CD8-positive, alpha-beta memory T cell (primary cell): ENCODE measurements at regions not wholly inside any gene's neighbourhood (a gene's known extent, or its start where the extent isn't known, plus 50 kb on each side); places are given as distances from the start of the nearest gene placed in this dataset.

Experiments used
- CTCF ChIA-PET: fragments of 350-600 bp; sonication (Branson Sonifier 250); formaldehyde crosslinking; loops from one replicate; lab custom pipeline; 2021; ENCODE audit warnings: antibody characterized with exemption; lab: Charles Lee
- POLR2A ChIA-PET: fragments of 350-600 bp; sonication (Branson Sonifier 250); formaldehyde crosslinking; loops from one replicate; lab custom pipeline; 2021; ENCODE audit warnings: antibody characterized with exemption; lab: Charles Lee
- DNase-seq, 5 donors: peaks; one replicate each; pipeline versions ENCODE4 v3.0.0 to v3.0.0-alpha.2; 2020 to 2022; ENCODE audit warnings: mixed read lengths in 1 of 5
- H3K27ac ChIP-seq: one replicate; pipeline ENCODE4 v1.7.0; 2013; ENCODE audit warnings: low read depth, mild to moderate bottlenecking, low read length, moderate library complexity
- H3K27me3 ChIP-seq: 2 replicates; pipeline ENCODE4 v1.7.0; 2013; ENCODE audit warnings: low read length, mild to moderate bottlenecking; ENCODE audit not compliant: insufficient read depth, poor library complexity, severe bottlenecking
- H3K36me3 ChIP-seq: 2 replicates; pipeline ENCODE4 v1.7.0; 2013; ENCODE audit warnings: mild to moderate bottlenecking, low read length, moderate library complexity; ENCODE audit not compliant: insufficient read depth
- H3K4me1 ChIP-seq: 2 replicates; pipeline ENCODE4 v1.7.0; 2013; ENCODE audit warnings: mild to moderate bottlenecking, low read length, moderate library complexity; ENCODE audit not compliant: insufficient read depth
- H3K4me3 ChIP-seq: 2 replicates; pipeline ENCODE4 v1.7.0; 2013; ENCODE audit warnings: mild to moderate bottlenecking, low read length
- H3K9me3 ChIP-seq: 2 replicates; pipeline ENCODE4 v1.7.0; 2013; ENCODE audit warnings: mild to moderate bottlenecking, low read length
- H3K27ac Mint-ChIP-seq, 8 donors: one replicate each; pipeline ENCODE4 v1.8.0; 2020 to 2021; ENCODE audit warnings: mixed read lengths in 8 of 8, mild to moderate bottlenecking in 6 of 8, inconsistent platforms in 3 of 8, moderate library complexity in 3 of 8
- H3K27me3 Mint-ChIP-seq, 2 donors: one replicate each; pipeline ENCODE4 v1.8.0; 2020 to 2021; ENCODE audit warnings: mixed read lengths in 2 of 2, mild to moderate bottlenecking in 1 of 2, moderate library complexity in 1 of 2
- H3K36me3 Mint-ChIP-seq, 3 donors: one replicate each; pipeline ENCODE4 v1.8.0; 2020 to 2021; ENCODE audit warnings: mixed read lengths in 3 of 3, inconsistent platforms in 1 of 3, mild to moderate bottlenecking in 1 of 3
- H3K4me1 Mint-ChIP-seq, 3 donors: one replicate each; pipeline ENCODE4 v1.8.0; 2020 to 2021; ENCODE audit warnings: mixed read lengths in 3 of 3, inconsistent platforms in 1 of 3, mild to moderate bottlenecking in 1 of 3
- H3K4me3 Mint-ChIP-seq, 7 donors: one replicate each; pipeline ENCODE4 v1.8.0; 2020 to 2021; ENCODE audit warnings: mixed read lengths in 7 of 7, mild to moderate bottlenecking in 6 of 7, moderate library complexity in 4 of 7, inconsistent platforms in 2 of 7
- H3K9me3 Mint-ChIP-seq, 5 donors: one replicate each; pipeline ENCODE4 v1.8.0; 2020 to 2022; ENCODE audit warnings: mixed read lengths in 5 of 5, mild to moderate bottlenecking in 3 of 5, moderate library complexity in 2 of 5, inconsistent platforms in 1 of 5

GRCh38 chr9:93896496-93897033 is 58.6 kb downstream of the BARX1 start:
- Histone ChIP-seq H3K4me3 (no peak overlapping the region), H3K4me1 (peaks cover 24% of the 10 kb centered on the region), H3K27ac (no peak overlapping the region), H3K36me3 (no peaks in the 10 kb centered on the region), H3K27me3 (no peaks in the 10 kb centered on the region), H3K9me3 (no peaks in the 10 kb centered on the region)
- ChIA-PET CTCF (no interaction called here), POLR2A (no interaction called here)
- H3K27ac Mint-ChIP-seq, result no peak overlapping the region
- peak in 1 of 5 donors; percentile 26 for DNase-seq
- H3K9me3 Mint-ChIP-seq, result peaks cover 5 to 10% (median 8%) of the 10 kb centered on the region in 5 donors
- no peaks in the 10 kb centered on the region for H3K36me3 Mint-ChIP-seq
- peaks cover 0 to 2% of the 10 kb centered on the region in 2 donors for H3K27me3 Mint-ChIP-seq
- H3K4me3 Mint-ChIP-seq, result no peak overlapping the region
- H3K4me1 Mint-ChIP-seq, result peaks cover 10 to 15% (median 12%) of the 10 kb centered on the region in 3 donors

GRCh38 chr9:93896093-93896492 is 59.1 kb downstream of the BARX1 start:
- peak in 1 of 5 donors; percentile 33 for DNase-seq
- Histone ChIP-seq H3K36me3 (no peaks in the 10 kb centered on the region), H3K27ac (no peak overlapping the region), H3K4me3 (no peak overlapping the region), H3K9me3 (no peaks in the 10 kb centered on the region), H3K4me1 (peaks cover 24% of the 10 kb centered on the region), H3K27me3 (no peaks in the 10 kb centered on the region)
- H3K4me1 Mint-ChIP-seq, result peaks cover 10 to 15% (median 12%) of the 10 kb centered on the region in 3 donors
- ChIA-PET CTCF (no interaction called here), POLR2A (no interaction called here)
- peaks cover 0 to 2% of the 10 kb centered on the region in 2 donors for H3K27me3 Mint-ChIP-seq
- H3K36me3 Mint-ChIP-seq, result no peaks in the 10 kb centered on the region
- no peak overlapping the region for H3K4me3 Mint-ChIP-seq
- peaks cover 5 to 10% (median 8%) of the 10 kb centered on the region in 5 donors for H3K9me3 Mint-ChIP-seq
- no peak overlapping the region for H3K27ac Mint-ChIP-seq

- Mint-ChIP-seq H3K4me1 (peaks cover 10 to 15% (median 12%) of the 10 kb centered on the region in 3 donors), H3K27ac (no peak overlapping the region), H3K36me3 (no peaks in the 10 kb centered on the region), H3K27me3 (peaks cover 0 to 2% of the 10 kb centered on the region in 2 donors), H3K4me3 (no peak overlapping the region), H3K9me3 (peaks cover 5 to 10% (median 8%) of the 10 kb centered on the region in 5 donors)
- Histone ChIP-seq H3K36me3 (no peaks in the 10 kb centered on the region), H3K9me3 (no peaks in the 10 kb centered on the region), H3K27ac (no peak overlapping the region), H3K4me1 (peaks cover 24% of the 10 kb centered on the region), H3K4me3 (no peak overlapping the region), H3K27me3 (no peaks in the 10 kb centered on the region)
- POLR2A ChIA-PET, result no interaction called here
- CTCF ChIA-PET, result no interaction called here
- DNase-seq, result peak in 1 of 5 donors; percentile 26
These were observed 59.6 kb downstream of the BARX1 start for GRCh38 chr9:93895535-93895934.

- no peaks in the 10 kb centered on the region for H3K9me3 ChIP-seq
- H3K36me3 ChIP-seq, result no peaks in the 10 kb centered on the region
- H3K27me3 ChIP-seq, result no peaks in the 10 kb centered on the region
- no peak overlapping the region for H3K4me3 Mint-ChIP-seq
- no peak overlapping the region for H3K27ac Mint-ChIP-seq
- peaks cover 10 to 15% (median 12%) of the 10 kb centered on the region in 3 donors for H3K4me1 Mint-ChIP-seq
- ChIA-PET CTCF (no interaction called here), POLR2A (no interaction called here)
- H3K4me1 ChIP-seq, result peaks cover 24% of the 10 kb centered on the region
- no peak overlapping the region for H3K27ac ChIP-seq
- peaks cover 0 to 2% of the 10 kb centered on the region in 2 donors for H3K27me3 Mint-ChIP-seq
- H3K9me3 Mint-ChIP-seq, result peaks cover 5 to 10% (median 8%) of the 10 kb centered on the region in 5 donors
- peak in 1 of 5 donors; percentile 30 for DNase-seq
- no peaks in the 10 kb centered on the region for H3K36me3 Mint-ChIP-seq
- H3K4me3 ChIP-seq, result no peak overlapping the region
These were observed 60.5 kb downstream of the BARX1 start for GRCh38 chr9:93894691-93895079.

GRCh38 chr9:93893899-93894690 is 61.1 kb downstream of the BARX1 start:
- no peaks in the 10 kb centered on the region for H3K27me3 ChIP-seq
- Mint-ChIP-seq H3K4me1 (peaks cover 10 to 15% (median 12%) of the 10 kb centered on the region in 3 donors), H3K4me3 (no peak overlapping the region), H3K9me3 (peaks cover 5 to 10% (median 8%) of the 10 kb centered on the region in 5 donors), H3K27me3 (peaks cover 0 to 2% of the 10 kb centered on the region in 2 donors), H3K36me3 (no peaks in the 10 kb centered on the region), H3K27ac (no peak overlapping the region)
- ChIA-PET POLR2A (no interaction called here), CTCF (no interaction called here)
- no peak overlapping the region for H3K27ac ChIP-seq
- no peaks in the 10 kb centered on the region for H3K36me3 ChIP-seq
- H3K9me3 ChIP-seq, result no peaks in the 10 kb centered on the region
- peak in 1 of 5 donors; percentile 35 for DNase-seq
- H3K4me1 ChIP-seq, result peaks cover 24% of the 10 kb centered on the region
- no peak overlapping the region for H3K4me3 ChIP-seq

GRCh38 chr9:93893194-93893593 is 62.0 kb downstream of the BARX1 start:
- ChIA-PET POLR2A (no interaction called here), CTCF (no interaction called here)
- Mint-ChIP-seq H3K9me3 (peaks cover 5 to 10% (median 8%) of the 10 kb centered on the region in 5 donors), H3K4me3 (no peak overlapping the region), H3K4me1 (peaks cover 6 to 11% (median 9%) of the 10 kb centered on the region in 3 donors), H3K27me3 (peaks cover 3% of the 10 kb centered on the region in 2 donors), H3K36me3 (no peaks in the 10 kb centered on the region), H3K27ac (no peak overlapping the region)
- Histone ChIP-seq H3K27ac (no peak overlapping the region), H3K9me3 (no peaks in the 10 kb centered on the region), H3K4me1 (peaks cover 15% of the 10 kb centered on the region), H3K36me3 (no peaks in the 10 kb centered on the region), H3K4me3 (no peak overlapping the region), H3K27me3 (no peaks in the 10 kb centered on the region)
- DNase-seq, result no peak

GRCh38 chr9:93892748-93893147 is 62.4 kb downstream of the BARX1 start:
- DNase-seq, result no peak
- Mint-ChIP-seq H3K36me3 (no peaks in the 10 kb centered on the region), H3K27me3 (peaks cover 3 to 7% of the 10 kb centered on the region in 2 donors), H3K4me1 (peaks cover 3 to 6% (median 4%) of the 10 kb centered on the region in 3 donors), H3K27ac (no peak overlapping the region), H3K4me3 (no peak overlapping the region), H3K9me3 (peaks cover 5 to 10% (median 8%) of the 10 kb centered on the region in 5 donors)
- CTCF ChIA-PET, result interaction anchor here (1.3 kb wide), 1 partner anchor 66 kb away, joined by 3 read pairs; no protein-coding TSS in a partner anchor
- Histone ChIP-seq H3K27ac (no peak overlapping the region), H3K36me3 (no peaks in the 10 kb centered on the region), H3K27me3 (no peaks in the 10 kb centered on the region), H3K9me3 (no peaks in the 10 kb centered on the region), H3K4me1 (peaks cover 11% of the 10 kb centered on the region), H3K4me3 (no peak overlapping the region)
- POLR2A ChIA-PET, result no interaction called here
